ENCODE measurements at regions not wholly inside any gene's neighbourhood (a gene's known extent, or its start where the extent isn't known, plus 50 kb on each side); places are given as distances from the start of the nearest gene placed in this dataset.

DNA sequence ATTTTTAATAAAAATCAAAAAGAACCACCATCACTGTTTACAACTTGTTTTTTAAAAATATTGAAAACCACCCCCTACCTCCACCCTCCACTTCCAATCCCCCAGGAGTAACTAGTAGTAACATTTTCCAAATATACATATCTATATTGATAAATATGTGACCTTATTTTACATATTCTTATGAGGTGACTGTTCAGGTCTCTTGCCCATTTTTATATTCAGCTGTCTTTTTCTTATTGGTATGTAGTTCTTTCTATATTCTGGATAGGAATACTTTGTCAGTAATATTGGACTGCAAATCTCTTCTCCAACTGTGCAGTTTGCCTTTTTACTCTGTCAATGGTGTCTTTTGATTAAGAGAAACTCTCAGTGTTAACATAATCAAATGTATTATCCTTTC, 59.0 kb upstream of the EIF5 start:
- no peak for TF ChIP-seq POLR2A (IDR thresholded peaks at IDR 0.05)
- TF ChIP-seq, protein P1, sequence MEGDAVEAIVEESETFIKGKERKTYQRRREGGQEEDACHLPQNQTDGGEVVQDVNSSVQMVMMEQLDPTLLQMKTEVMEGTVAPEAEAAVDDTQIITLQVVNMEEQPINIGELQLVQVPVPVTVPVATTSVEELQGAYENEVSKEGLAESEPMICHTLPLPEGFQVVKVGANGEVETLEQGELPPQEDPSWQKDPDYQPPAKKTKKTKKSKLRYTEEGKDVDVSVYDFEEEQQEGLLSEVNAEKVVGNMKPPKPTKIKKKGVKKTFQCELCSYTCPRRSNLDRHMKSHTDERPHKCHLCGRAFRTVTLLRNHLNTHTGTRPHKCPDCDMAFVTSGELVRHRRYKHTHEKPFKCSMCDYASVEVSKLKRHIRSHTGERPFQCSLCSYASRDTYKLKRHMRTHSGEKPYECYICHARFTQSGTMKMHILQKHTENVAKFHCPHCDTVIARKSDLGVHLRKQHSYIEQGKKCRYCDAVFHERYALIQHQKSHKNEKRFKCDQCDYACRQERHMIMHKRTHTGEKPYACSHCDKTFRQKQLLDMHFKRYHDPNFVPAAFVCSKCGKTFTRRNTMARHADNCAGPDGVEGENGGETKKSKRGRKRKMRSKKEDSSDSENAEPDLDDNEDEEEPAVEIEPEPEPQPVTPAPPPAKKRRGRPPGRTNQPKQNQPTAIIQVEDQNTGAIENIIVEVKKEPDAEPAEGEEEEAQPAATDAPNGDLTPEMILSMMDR (IDR thresholded peaks at IDR 0.05) = no peak

Measured in testis (tissue), 2 donors.